ENCODE measurements at regions not wholly inside any gene's neighbourhood (a gene's known extent, or its start where the extent isn't known, plus 50 kb on each side); places are given as distances from the start of the nearest gene placed in this dataset.

- Histone ChIP-seq H3K9me2 (replicated peaks; ENCODE audit: insufficient read depth, low read length) (no peaks in the 10 kb centered on the region), H3K9ac (ENCODE audit: low read length) (no peak overlapping the region), H3K36me3 (ENCODE audit: low read length) (no peaks in the 10 kb centered on the region), H3K79me2 (ENCODE audit: insufficient read depth, low read length) (no peaks in the 10 kb centered on the region), H3K27ac (ENCODE audit: low read depth, low read length) (no peak overlapping the region), H3K27me3 (ENCODE audit: low read length) (no peaks in the 10 kb centered on the region), H3F3A (ENCODE audit: insufficient read depth) (no peaks in the 10 kb centered on the region), H3K9me3 (ENCODE audit: insufficient read depth, low read length) (no peaks in the 10 kb centered on the region), H3K4me3 (ENCODE audit: insufficient read depth, low read length, poor library complexity, severe bottlenecking) (no peak overlapping the region), H3K4me2 (ENCODE audit: low read depth, low read length, poor library complexity, severe bottlenecking) (no peak overlapping the region), H4K20me1 (ENCODE audit: low read depth, low read length) (no peaks in the 10 kb centered on the region), H2AFZ (ENCODE audit: low read depth, low read length, severe bottlenecking) (no peak overlapping the region)
- TF ChIP-seq CTCF (IDR thresholded peaks at IDR 0.05; ENCODE audit: insufficient read depth, low read length, poor library complexity, severe bottlenecking) (no peak), EZH2phosphoT487 (conservative IDR thresholded peaks at IDR 0.05; ENCODE audit: low read length) (no peak)
Measured at GRCh38 chr1:239999170-239999569, 92.5 kb upstream of the FMN2 start.

GRCh38 chr1:240000634-240001033 lies 91.0 kb upstream of the FMN2 start:
- H3K79me2 ChIP-seq (ENCODE audit: insufficient read depth, low read length): no peaks in the 10 kb centered on the region
- H3K36me3 ChIP-seq (ENCODE audit: low read length): no peaks in the 10 kb centered on the region
- no peaks in the 10 kb centered on the region for H4K20me1 ChIP-seq (ENCODE audit: low read depth, low read length)
- no peak overlapping the region for H3K4me2 ChIP-seq (ENCODE audit: low read depth, low read length, poor library complexity, severe bottlenecking)
- H3K9me2 ChIP-seq (replicated peaks; ENCODE audit: insufficient read depth, low read length): no peaks in the 10 kb centered on the region
- no peak overlapping the region for H3K4me3 ChIP-seq (ENCODE audit: insufficient read depth, low read length, poor library complexity, severe bottlenecking)
- TF ChIP-seq EZH2phosphoT487 (conservative IDR thresholded peaks at IDR 0.05; ENCODE audit: low read length): no peak
- no peak for TF ChIP-seq CTCF (IDR thresholded peaks at IDR 0.05; ENCODE audit: insufficient read depth, low read length, poor library complexity, severe bottlenecking)
- no peak overlapping the region for H3K9ac ChIP-seq (ENCODE audit: low read length)
- H3K9me3 ChIP-seq (ENCODE audit: insufficient read depth, low read length): no peaks in the 10 kb centered on the region
- H3F3A ChIP-seq (ENCODE audit: insufficient read depth): no peaks in the 10 kb centered on the region
- H3K27me3 ChIP-seq (ENCODE audit: low read length): no peaks in the 10 kb centered on the region
- no peak overlapping the region for H3K27ac ChIP-seq (ENCODE audit: low read depth, low read length)
- no peak overlapping the region for H2AFZ ChIP-seq (ENCODE audit: low read depth, low read length, severe bottlenecking)

- Histone ChIP-seq H4K20me1 (ENCODE audit: low read depth, low read length) (no peaks in the 10 kb centered on the region), H3K9me2 (replicated peaks; ENCODE audit: insufficient read depth, low read length) (no peaks in the 10 kb centered on the region), H3K36me3 (ENCODE audit: low read length) (no peaks in the 10 kb centered on the region), H3K27ac (ENCODE audit: low read depth, low read length) (no peak overlapping the region), H3K9me3 (ENCODE audit: insufficient read depth, low read length) (no peaks in the 10 kb centered on the region), H3F3A (ENCODE audit: insufficient read depth) (no peaks in the 10 kb centered on the region), H3K9ac (ENCODE audit: low read length) (no peak overlapping the region), H3K4me3 (ENCODE audit: insufficient read depth, low read length, poor library complexity, severe bottlenecking) (no peak overlapping the region), H3K4me2 (ENCODE audit: low read depth, low read length, poor library complexity, severe bottlenecking) (no peak overlapping the region), H2AFZ (ENCODE audit: low read depth, low read length, severe bottlenecking) (no peak overlapping the region), H3K79me2 (ENCODE audit: insufficient read depth, low read length) (no peaks in the 10 kb centered on the region), H3K27me3 (ENCODE audit: low read length) (no peaks in the 10 kb centered on the region)
- TF ChIP-seq EZH2phosphoT487 (conservative IDR thresholded peaks at IDR 0.05; ENCODE audit: low read length) (no peak), CTCF (IDR thresholded peaks at IDR 0.05; ENCODE audit: insufficient read depth, low read length, poor library complexity, severe bottlenecking) (no peak)
Measured at GRCh38 chr1:240001177-240001740, 90.4 kb upstream of the FMN2 start.
